SKM-1 (cell line): ENCODE measurements at regions not wholly inside any gene's neighbourhood (a gene's known extent, or its start where the extent isn't known, plus 50 kb on each side); places are given as distances from the start of the nearest gene placed in this dataset.
"Not testable (repeated sequence)": the region's sequence is repeated elsewhere in the genome, so short reads cannot be mapped to it uniquely, and the experiment has no call there.

Source experiments
- DNase-seq: peaks from one replicate; lab custom pipeline; 2025; ENCODE audit not compliant: unreplicated experiment; lab: John Stamatoyannopoulos, UW

DNA sequence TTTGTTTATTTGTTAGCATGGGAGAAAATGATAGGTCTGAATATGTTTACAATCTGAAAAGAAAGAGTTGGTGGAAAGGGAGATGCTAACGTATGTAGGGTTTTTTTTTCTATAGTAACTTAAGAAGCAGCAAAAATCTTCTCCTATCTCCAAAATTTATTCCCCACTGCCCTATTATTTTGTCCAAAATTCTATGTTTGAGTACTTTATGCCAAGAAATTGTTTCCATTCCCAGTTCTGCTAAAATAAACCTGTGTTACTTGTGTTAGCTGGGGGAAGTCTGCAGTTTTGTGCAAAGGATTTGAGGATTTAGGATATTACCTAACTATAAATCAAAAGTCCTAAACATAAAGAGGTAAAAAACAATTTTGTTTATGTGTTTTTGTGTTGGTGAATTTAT, 2770.4 kb upstream of the PCDH20 start:
- no peak for DNase-seq

DNA sequence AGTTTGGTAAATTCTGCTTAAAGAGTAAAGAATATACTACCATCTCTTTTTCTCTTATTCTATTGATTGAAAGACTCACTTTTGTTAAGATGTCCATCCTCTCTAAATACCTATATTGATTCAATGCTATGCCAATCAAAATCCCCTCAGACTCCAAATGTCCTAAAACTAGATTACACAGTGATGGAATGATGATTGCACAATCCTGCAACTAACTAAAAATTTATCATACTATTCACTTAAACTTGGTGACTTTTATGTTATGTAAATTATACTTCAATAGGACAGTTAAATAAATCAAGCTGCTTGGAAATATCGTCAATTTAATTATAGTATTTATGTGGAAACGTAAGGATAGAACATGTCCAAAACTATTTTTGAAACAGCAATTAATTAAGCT, 2765.1 kb upstream of the PCDH20 start:
- DNase-seq = no peak

DNA sequence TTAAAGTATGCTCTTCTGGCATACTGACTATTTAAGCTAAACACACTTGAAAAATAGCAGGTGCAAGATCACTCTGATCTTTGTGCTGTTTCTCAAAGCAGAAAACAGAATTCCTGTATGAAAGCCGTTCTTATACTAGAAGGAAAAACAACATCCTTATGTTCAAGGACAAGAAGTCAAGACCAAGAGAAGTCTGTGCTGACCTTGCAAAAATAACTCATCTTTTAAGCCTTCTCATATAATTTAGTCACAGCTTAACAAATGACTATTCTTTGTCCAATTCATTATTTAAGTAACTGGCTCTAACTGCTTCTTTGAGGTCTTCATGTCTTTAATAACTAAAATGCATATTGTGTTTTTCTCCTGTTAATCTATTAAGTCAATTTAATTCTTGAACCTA, 2750.2 kb upstream of the PCDH20 start:
- no peak for DNase-seq

DNA sequence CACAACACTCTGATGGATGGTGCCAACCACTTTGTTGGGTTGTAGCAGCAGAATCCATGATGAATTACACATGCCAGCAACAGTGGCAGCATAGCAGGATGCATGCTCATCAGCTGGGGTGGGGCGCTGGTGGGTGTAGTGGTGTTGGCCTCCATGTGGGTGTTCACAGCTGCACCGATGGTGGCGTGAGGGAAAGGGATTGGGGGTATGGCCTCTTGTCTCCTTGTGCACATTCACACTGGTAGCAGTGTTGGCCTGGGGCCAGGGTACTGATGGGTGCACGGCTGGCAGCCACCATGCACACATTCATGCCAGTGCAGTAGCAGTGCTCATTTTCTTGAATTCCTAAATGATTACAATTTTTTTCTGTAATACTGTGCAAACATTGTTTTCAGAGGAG, 2748.8 kb upstream of the PCDH20 start:
- no peak for DNase-seq

DNA sequence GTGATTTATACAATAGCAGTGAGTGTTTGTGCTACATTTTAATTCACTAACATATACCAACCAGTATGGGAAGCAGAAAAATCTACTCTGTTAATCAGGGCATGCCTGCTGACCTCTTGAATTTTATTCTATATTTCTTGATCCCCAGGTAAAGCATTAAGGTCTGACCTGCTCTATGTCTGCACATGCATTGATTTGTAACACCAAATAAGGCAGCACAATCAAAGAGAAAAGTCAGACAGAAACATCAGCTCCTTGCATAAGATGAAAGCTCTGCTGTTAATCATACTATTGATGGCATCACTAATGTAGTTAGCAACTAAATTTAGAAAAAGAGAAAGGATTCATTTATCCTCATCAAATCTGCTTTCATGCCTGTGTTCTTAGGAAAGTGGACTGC, 2744.8 kb upstream of the PCDH20 start:
- no peak for DNase-seq

DNA sequence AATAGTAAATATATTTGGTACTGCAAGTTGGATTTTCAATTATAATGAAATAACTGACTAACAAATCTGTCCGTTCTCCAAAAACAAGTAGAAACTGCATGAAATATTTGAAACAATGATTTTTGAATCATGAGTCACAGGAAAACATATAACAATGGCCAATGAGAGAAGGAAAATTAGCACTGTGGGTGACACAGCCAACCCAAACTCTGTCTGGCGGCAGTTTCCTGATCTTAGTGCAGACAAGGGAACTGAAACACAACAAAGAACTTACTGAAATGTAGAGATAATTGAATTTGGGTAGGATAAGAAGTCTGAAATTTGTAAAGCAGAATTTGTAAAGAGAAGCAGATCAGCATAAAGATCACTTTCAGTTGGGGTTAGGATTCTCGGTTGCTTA, 2743.3 kb upstream of the PCDH20 start:
- DNase-seq = no peak

DNA sequence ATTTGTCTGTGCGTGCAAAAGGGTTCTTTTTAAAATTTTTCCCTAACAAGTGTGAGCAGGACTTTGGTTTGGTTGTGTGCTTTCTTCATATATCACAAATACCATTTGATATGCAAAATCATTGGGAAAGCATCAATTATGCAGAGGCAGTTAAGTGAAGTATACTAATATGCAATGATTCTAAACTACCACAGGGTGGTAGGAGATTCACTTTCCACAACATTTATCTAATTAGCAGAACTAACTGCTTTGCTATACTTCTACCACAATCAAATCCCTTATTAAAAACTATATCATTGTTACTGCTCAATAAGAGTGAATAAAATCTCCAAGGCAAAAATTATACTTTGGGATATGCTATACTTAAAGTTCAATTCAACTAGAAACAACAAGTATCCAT, 2738.9 kb upstream of the PCDH20 start:
- no peak for DNase-seq

DNA sequence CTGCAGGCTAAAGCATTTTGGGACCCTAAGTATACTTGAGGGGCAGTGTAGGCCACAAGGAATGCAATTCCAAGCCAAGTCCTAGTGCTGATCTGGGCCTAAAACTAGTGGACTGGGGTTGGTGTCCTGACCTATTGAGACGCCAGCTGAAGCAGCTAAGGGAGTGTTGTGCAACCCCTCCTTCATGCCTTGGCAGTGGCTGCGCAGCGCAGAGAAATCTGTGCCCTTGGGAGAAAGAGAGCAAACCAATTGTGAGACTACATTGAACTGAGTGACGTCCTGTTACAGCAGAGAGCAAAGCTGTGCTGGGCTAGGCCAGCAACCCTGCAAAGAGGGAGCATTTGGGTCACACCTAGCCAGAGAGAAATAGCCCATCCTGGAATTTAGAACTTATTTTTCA, 2715.0 kb upstream of the PCDH20 start:
- no peak for DNase-seq

DNA sequence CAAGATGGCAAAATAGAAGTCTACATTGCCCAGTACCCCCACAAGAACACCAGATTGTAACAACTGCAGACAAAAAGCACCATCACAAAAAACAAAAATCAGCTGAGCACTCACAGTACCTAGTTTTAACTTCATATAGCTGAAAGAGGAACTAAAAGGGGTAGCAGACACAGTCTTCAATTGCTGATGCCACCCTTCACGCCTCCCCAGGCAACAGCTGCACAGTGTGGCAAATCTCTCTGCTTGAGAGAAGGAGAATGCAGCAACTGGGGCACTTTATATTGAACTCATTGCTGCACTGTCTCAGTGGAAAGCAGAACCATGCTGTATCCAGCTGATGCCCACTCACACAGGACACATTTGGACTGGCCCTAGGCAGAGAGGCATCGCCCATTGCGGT, 2714.5 kb upstream of the PCDH20 start:
- DNase-seq = no peak

DNA sequence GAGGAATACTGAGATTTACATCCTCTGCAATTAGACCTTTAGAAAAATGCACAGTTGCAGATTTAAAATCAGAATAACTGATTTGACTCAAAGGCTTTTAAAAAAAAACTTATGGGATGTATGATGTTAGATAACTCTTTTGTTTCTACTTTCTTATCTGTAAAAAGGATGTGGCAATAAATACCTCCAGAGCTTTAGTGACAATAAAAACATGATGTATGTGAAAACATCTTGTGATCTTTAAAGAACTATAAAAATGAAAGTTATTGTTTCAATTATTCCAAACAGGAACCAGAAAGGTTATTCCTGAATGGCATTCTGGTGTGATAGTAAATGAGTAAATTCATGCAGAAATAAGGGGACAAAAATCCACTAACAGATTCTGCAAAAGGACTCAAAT, 2712.2 kb upstream of the PCDH20 start:
- DNase-seq = no peak

DNA sequence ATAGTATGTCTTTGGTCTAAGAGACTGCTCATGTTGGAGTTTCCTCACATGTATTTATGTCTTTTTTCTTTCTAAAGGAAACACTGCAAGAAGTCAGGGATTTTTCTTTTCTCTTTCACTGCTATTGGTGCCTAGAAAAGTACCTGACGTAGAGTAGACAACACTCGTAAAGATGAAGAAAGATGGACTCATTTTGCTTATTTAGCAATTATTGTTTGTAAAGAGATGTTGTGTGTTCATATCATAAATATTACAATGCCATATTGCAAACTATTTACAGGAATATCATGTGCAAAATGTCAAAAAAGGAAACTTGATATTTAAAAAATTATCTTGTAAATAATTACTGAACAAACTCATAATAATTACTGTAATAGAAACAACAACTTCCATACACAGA, 2711.5 kb upstream of the PCDH20 start:
- no peak for DNase-seq

DNA sequence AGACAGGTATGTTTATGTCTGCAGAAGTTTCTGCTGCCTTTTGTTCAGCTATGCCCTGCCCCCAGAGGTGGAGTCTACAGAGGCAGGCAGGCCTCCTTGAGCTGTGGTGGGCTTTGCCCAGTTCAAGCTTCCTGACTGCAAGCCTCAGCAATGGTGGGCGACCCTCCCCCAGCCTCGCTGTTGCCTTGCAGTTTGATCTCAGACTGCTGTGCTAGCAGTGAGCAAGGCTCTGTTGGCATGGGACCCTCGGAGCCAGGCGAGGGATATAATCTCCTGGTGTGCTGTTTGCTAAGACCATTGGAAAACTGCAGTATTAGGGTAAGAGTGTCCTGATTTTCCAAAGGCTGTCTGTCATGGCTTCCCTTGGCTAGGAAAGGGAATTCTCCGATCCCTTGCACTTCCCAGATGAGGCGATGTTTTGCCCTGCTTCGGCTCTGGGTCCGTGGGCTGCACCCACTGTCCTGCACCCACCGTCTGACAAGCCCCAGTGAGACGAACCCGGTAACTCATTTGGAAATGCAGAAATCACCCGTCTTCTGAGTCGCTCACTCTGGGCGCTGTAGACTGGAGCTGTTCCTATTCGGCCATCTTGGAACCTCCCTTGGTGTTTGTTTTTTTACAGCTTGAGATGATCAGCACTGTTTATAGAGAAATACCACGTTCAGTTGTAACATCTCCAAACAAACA, 2705.5 kb upstream of the PCDH20 start:
- not testable (repeated sequence) for DNase-seq

DNA sequence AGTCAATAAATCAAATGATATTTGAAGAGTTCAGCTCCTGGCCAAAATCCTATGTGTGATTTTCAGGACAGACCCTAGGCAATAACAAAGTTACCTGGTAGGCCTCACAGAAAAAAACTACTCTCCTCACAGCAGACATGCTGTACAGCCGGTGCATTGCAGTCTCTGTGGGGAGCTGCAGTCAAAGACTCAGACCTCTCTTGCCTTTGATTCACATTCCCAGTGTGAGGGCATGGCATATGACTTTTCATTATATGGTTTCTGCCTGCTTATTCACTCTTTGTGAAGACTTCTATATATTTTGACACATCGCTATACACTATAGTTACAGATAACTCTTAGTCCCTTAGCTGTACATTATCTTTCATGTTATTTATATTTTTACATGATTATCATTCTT, 2684.3 kb upstream of the PCDH20 start:
- DNase-seq = no peak

DNA sequence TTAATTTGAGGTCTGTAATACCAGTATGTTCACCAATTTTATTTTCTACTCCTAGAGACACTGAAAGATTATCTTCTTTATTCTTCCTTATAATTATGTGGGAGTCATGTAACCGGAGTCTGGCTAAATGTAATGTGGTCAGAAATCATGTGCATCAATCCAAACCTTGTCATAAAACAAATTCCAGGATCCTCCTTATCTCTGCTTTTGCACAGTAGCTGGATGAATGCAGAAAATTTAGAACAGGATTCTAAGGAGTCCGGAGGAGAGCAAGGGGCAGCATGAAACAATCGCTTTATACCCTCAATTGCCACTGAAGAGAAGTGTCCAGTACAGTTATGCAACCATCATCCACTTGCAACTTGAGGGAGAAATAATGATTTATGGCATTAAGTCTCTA, 2674.7 kb upstream of the PCDH20 start:
- no peak for DNase-seq

DNA sequence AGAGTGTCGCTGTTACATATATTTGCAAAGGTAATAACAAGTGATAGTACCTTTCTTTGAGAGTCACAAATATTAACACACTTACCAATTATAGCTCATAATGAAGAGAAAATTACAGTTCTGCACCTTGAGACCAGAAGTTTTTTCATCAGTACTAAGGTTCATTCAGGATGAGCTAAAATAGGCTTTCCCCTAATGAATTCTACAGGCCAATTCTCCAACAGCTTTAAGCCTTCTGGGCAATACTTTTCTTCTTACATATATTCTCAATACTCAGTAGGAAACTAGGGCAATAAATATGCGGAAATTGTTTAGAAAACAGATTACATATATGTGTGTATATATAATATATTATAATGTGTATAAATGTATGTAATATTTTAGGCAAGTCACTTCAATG, 2672.8 kb upstream of the PCDH20 start:
- no peak for DNase-seq

DNA sequence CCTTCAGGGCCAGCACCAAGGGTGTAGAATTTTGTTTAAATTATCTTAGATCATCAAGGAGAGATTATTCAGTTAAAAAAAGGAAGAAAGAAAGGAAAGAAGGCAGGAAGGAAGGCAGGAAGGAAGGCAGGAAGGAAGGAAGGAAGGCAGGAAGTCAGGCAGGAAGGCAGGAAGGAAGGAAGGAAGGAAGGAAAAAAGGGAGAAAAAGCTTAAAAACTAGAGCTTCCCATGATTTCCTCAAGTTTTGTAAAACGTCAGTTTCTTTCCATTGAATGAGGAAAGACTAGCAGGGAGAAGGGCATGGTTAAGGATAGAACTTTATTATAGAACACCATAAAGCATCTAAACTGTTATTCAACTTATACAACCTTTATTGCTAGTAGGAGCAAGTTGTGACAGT, 2672.0 kb upstream of the PCDH20 start:
- DNase-seq = no peak

DNA sequence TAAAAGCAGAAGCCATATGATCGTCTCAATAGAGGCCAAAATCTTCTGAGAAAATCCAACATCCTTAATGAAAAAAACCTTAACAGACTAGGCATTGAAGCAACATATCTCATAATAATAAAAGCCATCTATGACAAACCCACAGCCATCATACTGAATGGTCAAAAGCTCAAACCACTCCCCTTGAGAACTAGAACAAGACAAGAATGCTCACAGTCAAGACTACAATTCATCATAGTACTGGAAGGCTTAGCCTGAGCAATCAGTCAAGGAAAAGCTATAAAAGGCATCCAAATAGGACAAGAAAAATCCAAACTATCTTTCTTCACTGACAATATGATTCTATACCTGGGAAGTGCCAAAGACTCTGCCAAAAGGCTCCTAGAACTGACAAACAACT, 2668.2 kb upstream of the PCDH20 start:
- no peak for DNase-seq

DNA sequence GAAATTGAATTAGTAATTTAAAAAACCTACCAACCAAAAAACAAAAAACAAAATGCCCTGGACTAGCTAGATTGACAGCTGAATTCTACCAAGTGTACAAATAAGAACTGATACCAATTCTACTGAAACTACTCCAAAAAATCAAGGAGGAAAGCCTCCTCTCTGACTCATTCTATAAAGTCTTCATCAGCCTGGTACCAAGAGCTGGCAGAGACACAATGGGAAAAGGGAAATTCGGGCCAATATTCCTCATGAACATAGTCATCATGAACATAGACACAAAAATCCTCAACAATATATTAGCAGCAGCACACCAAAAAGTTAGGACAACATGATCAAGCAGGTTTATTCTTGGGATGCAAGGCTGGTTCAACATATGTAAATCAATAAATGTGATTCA, 2667.7 kb upstream of the PCDH20 start:
- no peak for DNase-seq

DNA sequence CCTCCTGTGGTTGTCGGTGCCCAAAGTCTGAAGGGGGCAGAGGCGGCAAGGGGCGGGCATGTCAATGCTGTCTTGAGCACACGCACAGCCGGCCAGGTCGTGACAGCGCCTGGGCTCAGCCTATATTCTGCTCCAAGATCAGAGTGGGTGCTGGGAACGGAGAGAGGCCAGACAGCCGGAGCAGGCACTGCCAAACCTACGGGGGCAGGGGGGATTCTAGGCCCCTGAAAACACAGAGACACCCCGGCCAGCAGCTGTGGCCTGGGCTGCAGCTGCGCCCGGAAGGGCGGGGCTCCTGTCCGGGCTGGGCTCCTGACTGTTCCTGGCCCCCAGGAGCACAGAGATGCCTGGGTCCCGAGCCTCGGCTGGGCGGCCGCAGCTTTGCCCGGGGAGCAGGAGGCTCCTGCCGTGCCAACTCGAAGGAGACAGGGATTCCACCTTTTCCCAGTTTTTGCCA, 2662.9 kb upstream of the PCDH20 start:
- DNase-seq = no peak

DNA sequence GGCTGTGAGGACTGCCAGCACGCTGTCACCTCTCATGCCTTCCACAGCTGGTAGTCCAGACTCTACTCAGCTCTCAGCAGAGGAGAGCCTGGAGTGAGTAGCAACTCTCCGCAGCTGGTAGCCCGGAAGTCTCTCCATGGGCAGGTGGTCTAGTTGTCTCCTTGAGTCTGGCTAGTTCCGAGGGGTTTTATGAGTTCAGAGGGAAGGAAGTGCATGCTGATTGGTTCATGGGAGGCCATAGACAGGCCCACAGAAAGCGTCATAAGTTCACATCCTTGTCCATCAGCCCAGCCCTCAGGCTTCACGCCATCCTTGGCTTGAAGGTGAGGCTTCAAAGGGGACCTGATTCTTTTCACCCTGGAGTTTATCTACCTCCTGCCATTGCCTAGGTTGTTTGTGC, 2662.4 kb upstream of the PCDH20 start:
- DNase-seq = no peak

DNA sequence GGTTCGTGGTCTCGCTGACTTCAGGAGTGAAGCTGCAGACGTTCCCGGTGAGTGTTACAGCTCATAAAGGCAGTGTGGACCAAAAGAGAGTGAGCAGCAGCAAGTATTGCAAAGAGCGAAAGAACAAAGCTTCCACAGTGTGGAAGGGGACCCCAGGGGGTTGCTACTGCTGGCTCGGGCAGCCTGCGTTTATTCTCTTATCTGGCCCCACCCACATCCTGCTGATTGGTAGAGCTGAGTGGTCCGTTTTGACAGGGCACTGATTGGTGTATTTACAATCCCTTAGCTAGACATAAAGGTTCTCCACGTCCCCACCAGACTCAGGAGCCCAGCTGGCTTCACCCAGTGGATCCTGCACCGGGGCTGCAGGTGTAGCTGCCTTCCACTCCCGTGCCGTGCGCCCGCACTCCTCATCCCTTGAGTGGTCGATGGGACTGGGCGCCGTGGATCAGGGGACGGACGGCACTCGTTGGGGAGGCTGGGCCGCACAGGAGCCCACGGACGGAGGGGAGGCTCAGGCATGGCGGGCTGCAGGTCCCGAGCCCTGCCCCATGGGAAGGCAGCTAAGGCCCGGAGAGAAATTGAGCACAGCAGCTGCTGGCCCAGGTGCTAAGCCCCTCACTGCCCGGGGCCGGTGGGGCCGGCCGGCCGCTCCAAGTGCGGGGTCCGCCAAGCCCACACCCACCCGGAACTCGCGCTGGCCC, 2661.6 kb upstream of the PCDH20 start:
- not testable (repeated sequence) for DNase-seq

DNA sequence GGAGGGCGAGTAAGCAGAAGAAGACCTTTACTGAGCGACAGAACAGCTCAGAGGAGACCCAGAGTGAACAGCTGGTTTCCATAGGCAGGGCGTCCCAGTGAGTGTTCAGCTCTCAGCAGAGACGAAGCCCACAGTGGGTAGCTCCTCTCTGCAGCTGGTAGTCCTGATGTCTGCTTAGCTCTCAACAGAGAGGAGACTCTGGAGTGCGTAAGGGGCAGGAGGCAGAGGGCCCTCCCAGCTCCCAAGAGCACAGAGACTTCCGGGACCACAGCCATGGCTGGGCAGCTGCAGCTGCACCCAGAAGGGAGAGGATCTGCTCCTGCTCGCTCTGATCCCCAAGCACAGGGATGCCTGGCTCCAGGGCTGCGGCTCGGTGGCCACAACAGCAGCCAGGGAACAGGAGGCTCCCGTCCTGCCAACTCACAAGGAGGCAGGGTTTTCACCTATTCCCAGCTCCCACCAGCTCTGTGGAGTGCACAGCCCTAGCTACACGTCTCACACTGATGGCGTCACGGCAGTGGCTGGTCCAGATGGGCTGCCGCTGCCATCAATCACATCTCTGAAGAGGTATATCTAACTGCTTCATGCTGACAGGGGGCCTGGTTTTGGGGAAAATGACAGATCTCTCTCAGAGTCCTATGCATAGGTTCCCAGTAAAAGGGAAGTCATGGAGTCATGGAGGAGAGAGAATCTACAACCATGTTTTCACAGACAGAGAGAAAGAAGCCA, 2660.1 kb upstream of the PCDH20 start:
- DNase-seq = no peak
